ENCODE measurements at regions not wholly inside any gene's neighbourhood (a gene's known extent, or its start where the extent isn't known, plus 50 kb on each side); places are given as distances from the start of the nearest gene placed in this dataset.

- no peaks in the 10 kb centered on the region for H3K4me1 ChIP-seq (ENCODE audit: low read length)
- H3K9me3 ChIP-seq (ENCODE audit: insufficient read depth, low read length): no peaks in the 10 kb centered on the region
- no peaks in the 10 kb centered on the region for H3K36me3 ChIP-seq (replicated peaks; ENCODE audit: low read depth, low read length)
- H3K4me2 ChIP-seq (ENCODE audit: low read length): no peak overlapping the region
- H3K27me3 ChIP-seq (ENCODE audit: low read depth, low read length): no peaks in the 10 kb centered on the region
- no peak overlapping the region for H2AFZ ChIP-seq (ENCODE audit: low read depth, low read length)
- no peaks in the 10 kb centered on the region for H4K20me1 ChIP-seq (ENCODE audit: insufficient read depth, low read length)
- H3K27ac ChIP-seq (ENCODE audit: low read length): no peak overlapping the region
- H3K79me2 ChIP-seq (ENCODE audit: low read length): no peaks in the 10 kb centered on the region
- no peak overlapping the region for H3K9ac ChIP-seq (ENCODE audit: low read length)
- TF ChIP-seq, protein P1, sequence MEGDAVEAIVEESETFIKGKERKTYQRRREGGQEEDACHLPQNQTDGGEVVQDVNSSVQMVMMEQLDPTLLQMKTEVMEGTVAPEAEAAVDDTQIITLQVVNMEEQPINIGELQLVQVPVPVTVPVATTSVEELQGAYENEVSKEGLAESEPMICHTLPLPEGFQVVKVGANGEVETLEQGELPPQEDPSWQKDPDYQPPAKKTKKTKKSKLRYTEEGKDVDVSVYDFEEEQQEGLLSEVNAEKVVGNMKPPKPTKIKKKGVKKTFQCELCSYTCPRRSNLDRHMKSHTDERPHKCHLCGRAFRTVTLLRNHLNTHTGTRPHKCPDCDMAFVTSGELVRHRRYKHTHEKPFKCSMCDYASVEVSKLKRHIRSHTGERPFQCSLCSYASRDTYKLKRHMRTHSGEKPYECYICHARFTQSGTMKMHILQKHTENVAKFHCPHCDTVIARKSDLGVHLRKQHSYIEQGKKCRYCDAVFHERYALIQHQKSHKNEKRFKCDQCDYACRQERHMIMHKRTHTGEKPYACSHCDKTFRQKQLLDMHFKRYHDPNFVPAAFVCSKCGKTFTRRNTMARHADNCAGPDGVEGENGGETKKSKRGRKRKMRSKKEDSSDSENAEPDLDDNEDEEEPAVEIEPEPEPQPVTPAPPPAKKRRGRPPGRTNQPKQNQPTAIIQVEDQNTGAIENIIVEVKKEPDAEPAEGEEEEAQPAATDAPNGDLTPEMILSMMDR (IDR thresholded peaks at IDR 0.05; ENCODE audit: low read depth, low read length): no peak
- no peak for TF ChIP-seq EZH2phosphoT487 (IDR thresholded peaks at IDR 0.05; ENCODE audit: low read depth)
- H3K4me3 ChIP-seq (ENCODE audit: low read length): no peak overlapping the region
Observed at GRCh38 chr18:1708006-1708405, 803.3 kb downstream of the ADCYAP1 start.

DNA sequence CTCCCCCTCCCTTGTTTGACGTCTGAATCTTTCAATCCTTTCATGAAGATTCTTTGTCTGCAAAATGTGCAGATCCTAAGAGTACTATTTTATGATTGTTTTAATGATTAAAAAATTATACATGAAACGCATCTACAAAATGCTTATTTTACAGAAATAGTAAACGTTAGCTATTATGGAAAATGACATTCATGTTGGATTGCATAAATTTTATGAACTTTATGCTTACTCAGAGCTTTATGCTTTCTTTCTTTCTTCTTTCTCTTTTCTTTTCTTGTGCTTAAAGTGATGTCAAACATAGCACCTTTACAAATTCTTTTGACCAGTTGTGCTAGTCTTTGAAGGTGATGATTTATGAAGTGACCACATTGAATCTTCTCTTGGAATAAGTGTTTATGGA lies 805.4 kb downstream of the ADCYAP1 start:
- TF ChIP-seq, protein P1 (IDR thresholded peaks at IDR 0.05; ENCODE audit: low read depth, low read length): no peak
- TF ChIP-seq EZH2phosphoT487 (IDR thresholded peaks at IDR 0.05; ENCODE audit: low read depth): no peak

GRCh38 chr18:1732143-1732542 lies 827.5 kb downstream of the ADCYAP1 start:
- Histone ChIP-seq H3K9ac (ENCODE audit: low read length) (no peak overlapping the region), H3K79me2 (ENCODE audit: low read length) (no peaks in the 10 kb centered on the region), H3K4me2 (ENCODE audit: low read length) (no peak overlapping the region), H3K36me3 (replicated peaks; ENCODE audit: low read depth, low read length) (no peaks in the 10 kb centered on the region), H3K4me1 (ENCODE audit: low read length) (no peaks in the 10 kb centered on the region), H3K9me3 (ENCODE audit: insufficient read depth, low read length) (no peaks in the 10 kb centered on the region), H3K4me3 (ENCODE audit: low read length) (no peak overlapping the region), H3K27ac (ENCODE audit: low read length) (no peak overlapping the region), H2AFZ (ENCODE audit: low read depth, low read length) (no peak overlapping the region), H4K20me1 (ENCODE audit: insufficient read depth, low read length) (no peaks in the 10 kb centered on the region), H3K27me3 (ENCODE audit: low read depth, low read length) (no peaks in the 10 kb centered on the region)
- TF ChIP-seq, protein P1 (IDR thresholded peaks at IDR 0.05; ENCODE audit: low read depth, low read length): no peak
- no peak for TF ChIP-seq EZH2phosphoT487 (IDR thresholded peaks at IDR 0.05; ENCODE audit: low read depth)

More for the DNA sequence above, 805.4 kb downstream of the ADCYAP1 start:
- no peaks in the 10 kb centered on the region for H3K36me3 ChIP-seq (replicated peaks; ENCODE audit: low read depth, low read length)
- H3K79me2 ChIP-seq (ENCODE audit: low read length): no peaks in the 10 kb centered on the region
- no peak overlapping the region for H3K4me3 ChIP-seq (ENCODE audit: low read length)
- H3K27ac ChIP-seq (ENCODE audit: low read length): no peak overlapping the region
- H3K4me2 ChIP-seq (ENCODE audit: low read length): no peak overlapping the region
- no peak overlapping the region for H3K9ac ChIP-seq (ENCODE audit: low read length)
- H3K9me3 ChIP-seq (ENCODE audit: insufficient read depth, low read length): no peaks in the 10 kb centered on the region
- H3K4me1 ChIP-seq (ENCODE audit: low read length): no peaks in the 10 kb centered on the region
- no peak overlapping the region for H2AFZ ChIP-seq (ENCODE audit: low read depth, low read length)
- H4K20me1 ChIP-seq (ENCODE audit: insufficient read depth, low read length): no peaks in the 10 kb centered on the region
- H3K27me3 ChIP-seq (ENCODE audit: low read depth, low read length): no peaks in the 10 kb centered on the region

DNA sequence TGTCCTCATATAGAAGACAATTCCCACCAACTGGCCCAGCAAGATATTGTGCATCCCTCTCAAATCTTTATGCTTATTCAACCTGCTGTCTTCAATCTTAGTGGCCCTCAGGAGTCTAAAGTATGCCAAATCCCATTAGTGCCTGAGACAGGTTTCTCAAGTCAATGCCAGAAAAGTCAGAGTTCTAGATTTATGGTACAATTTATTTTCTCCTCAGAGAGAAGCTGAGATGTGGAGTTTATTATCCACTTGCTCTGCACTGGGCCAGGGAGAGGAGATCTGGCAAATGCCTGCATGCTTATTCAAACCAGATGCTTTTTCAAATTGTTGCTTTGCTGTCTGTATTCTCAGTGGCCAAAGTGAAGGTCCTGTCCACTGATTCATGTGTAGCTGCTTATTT lies 825.2 kb downstream of the METTL4 start:
- Histone ChIP-seq H4K20me1 (ENCODE audit: insufficient read depth, low read length) (no peaks in the 10 kb centered on the region), H3K79me2 (ENCODE audit: low read length) (no peaks in the 10 kb centered on the region), H3K27me3 (ENCODE audit: low read depth, low read length) (no peaks in the 10 kb centered on the region), H3K27ac (ENCODE audit: low read length) (no peak overlapping the region), H3K9ac (ENCODE audit: low read length) (no peak overlapping the region), H2AFZ (ENCODE audit: low read depth, low read length) (no peak overlapping the region), H3K36me3 (replicated peaks; ENCODE audit: low read depth, low read length) (no peaks in the 10 kb centered on the region), H3K4me3 (ENCODE audit: low read length) (no peak overlapping the region), H3K4me2 (ENCODE audit: low read length) (no peak overlapping the region), H3K9me3 (ENCODE audit: insufficient read depth, low read length) (no peaks in the 10 kb centered on the region), H3K4me1 (ENCODE audit: low read length) (no peaks in the 10 kb centered on the region)
- TF ChIP-seq EZH2phosphoT487 (IDR thresholded peaks at IDR 0.05; ENCODE audit: low read depth): no peak
- TF ChIP-seq, protein P1 (IDR thresholded peaks at IDR 0.05; ENCODE audit: low read depth, low read length): no peak

Data from OCI-LY3 (cell line).